ENCODE measurements at regions not wholly inside any gene's neighbourhood (a gene's known extent, or its start where the extent isn't known, plus 50 kb on each side); places are given as distances from the start of the nearest gene placed in this dataset.

- POLR2A ChIA-PET: no interaction called here
- FAIRE-seq (no peak), DNase-seq (ENCODE audit: extremely low read depth in 1 of 4, low spot score in 3 of 4) (no peak), ATAC-seq (no peak)
- Histone ChIP-seq H3K79me2 (ENCODE audit: control insufficient read depth, insufficient read depth, low read length) (no peaks in the 10 kb centered on the region), H3K9me3 (replicated peaks; ENCODE audit: control insufficient read depth, insufficient read depth, low read depth, low read length) (no peaks in the 10 kb centered on the region), H4K20me1 (replicated peaks; ENCODE audit: control insufficient read depth, insufficient read depth, low read length) (no peaks in the 10 kb centered on the region), H3K4me3 (no peak overlapping the region), H3K4me2 (ENCODE audit: insufficient read depth, low read length) (no peak overlapping the region), H3K27ac (ENCODE audit: extremely low read depth, low read depth, low read length) (no peak overlapping the region), H3K27me3 (ENCODE audit: control insufficient read depth in 2 of 2, insufficient read depth in 2 of 2, low read length in 2 of 2) (no peaks in the 10 kb centered on the region), H3K4me1 (replicated peaks in 1 of 2; ENCODE audit: control insufficient read depth in 2 of 2, insufficient read depth in 2 of 2, low read length in 2 of 2) (no peaks in the 10 kb centered on the region), H2AFZ (ENCODE audit: low read depth, low read length) (no peak overlapping the region), H3K9me1 (ENCODE audit: control insufficient read depth, insufficient read depth, low read length) (no peaks in the 10 kb centered on the region), H3K36me3 (ENCODE audit: control insufficient read depth, insufficient read depth, low read length) (no peaks in the 10 kb centered on the region), H3K9ac (ENCODE audit: insufficient read depth in 1 of 2, low read depth in 2 of 2, low read length in 2 of 2) (no peak overlapping the region)
- in situ Hi-C loops (cut with MboI) (no loop called here), intact Hi-C loops (cut with micrococcal nuclease) (no loop called here)
- TF ChIP-seq ZNF592 (IDR thresholded peaks at IDR 0.05) (no peak), HEY1 (CRISPR knock-in tag; IDR thresholded peaks at IDR 0.05; ENCODE audit: borderline replicate concordance) (no peak), PHB (CRISPR knock-in tag; IDR thresholded peaks at IDR 0.05) (no peak), ETS1 (conservative IDR thresholded peaks at IDR 0.05; ENCODE audit: control insufficient read depth, low read depth, low read length) (no peak), ZBTB12 (CRISPR knock-in tag; IDR thresholded peaks at IDR 0.05) (no peak), ILF3 (IDR thresholded peaks at IDR 0.05; ENCODE audit: borderline replicate concordance) (no peak), FOXM1 (IDR thresholded peaks at IDR 0.05; ENCODE audit: low read depth) (no peak), FOXM1 (CRISPR knock-in tag; IDR thresholded peaks at IDR 0.05; ENCODE audit: low read depth) (no peak), ZNF3 (CRISPR knock-in tag; IDR thresholded peaks at IDR 0.05) (no peak)
- CTCF ChIA-PET (ENCODE audit: low intra/inter-chr PET ratio): no interaction called here
- BruUV-seq (replicated peaks): no TSS peak
Measured at GRCh38 chr5:100965291-100965690, 62.2 kb upstream of the ST8SIA4 start.

Measured in K562 (cell line).